ENCODE measurements at regions not wholly inside any gene's neighbourhood (a gene's known extent, or its start where the extent isn't known, plus 50 kb on each side); places are given as distances from the start of the nearest gene placed in this dataset.

DNA sequence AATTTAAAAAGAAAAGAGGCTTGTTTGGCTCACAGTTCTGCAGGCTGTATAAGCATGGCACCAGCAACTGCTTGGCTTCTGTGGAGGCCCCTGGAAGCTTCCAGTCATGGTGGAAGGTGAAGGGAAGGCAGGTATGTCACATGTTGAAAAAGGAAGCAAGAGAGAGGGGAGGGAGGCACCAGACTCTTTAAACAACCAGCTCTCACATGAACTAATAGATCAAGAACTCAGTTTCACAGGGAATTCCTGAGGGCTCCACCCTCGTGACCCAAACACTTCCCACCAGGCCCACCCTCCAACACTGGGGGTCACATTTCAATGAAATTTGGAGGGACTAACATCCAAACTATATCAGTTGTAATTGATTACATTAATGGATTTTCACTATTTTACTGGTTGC is 127.9 kb upstream of the MLIP start:
- no peak for DNase-seq (ENCODE audit: low read depth)
- TF ChIP-seq, protein P1, sequence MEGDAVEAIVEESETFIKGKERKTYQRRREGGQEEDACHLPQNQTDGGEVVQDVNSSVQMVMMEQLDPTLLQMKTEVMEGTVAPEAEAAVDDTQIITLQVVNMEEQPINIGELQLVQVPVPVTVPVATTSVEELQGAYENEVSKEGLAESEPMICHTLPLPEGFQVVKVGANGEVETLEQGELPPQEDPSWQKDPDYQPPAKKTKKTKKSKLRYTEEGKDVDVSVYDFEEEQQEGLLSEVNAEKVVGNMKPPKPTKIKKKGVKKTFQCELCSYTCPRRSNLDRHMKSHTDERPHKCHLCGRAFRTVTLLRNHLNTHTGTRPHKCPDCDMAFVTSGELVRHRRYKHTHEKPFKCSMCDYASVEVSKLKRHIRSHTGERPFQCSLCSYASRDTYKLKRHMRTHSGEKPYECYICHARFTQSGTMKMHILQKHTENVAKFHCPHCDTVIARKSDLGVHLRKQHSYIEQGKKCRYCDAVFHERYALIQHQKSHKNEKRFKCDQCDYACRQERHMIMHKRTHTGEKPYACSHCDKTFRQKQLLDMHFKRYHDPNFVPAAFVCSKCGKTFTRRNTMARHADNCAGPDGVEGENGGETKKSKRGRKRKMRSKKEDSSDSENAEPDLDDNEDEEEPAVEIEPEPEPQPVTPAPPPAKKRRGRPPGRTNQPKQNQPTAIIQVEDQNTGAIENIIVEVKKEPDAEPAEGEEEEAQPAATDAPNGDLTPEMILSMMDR (IDR thresholded peaks at IDR 0.05; ENCODE audit: insufficient read depth, low read length, poor library complexity, severe bottlenecking), result no peak
- H3K27me3 ChIP-seq (ENCODE audit: control insufficient read depth, insufficient read depth, low read length), result no peaks in the 10 kb centered on the region
- no peak overlapping the region for H3K4me3 ChIP-seq (ENCODE audit: low read depth, low read length)
- no peaks in the 10 kb centered on the region for H3K36me3 ChIP-seq (ENCODE audit: control insufficient read depth, insufficient read depth, low read length)

DNA sequence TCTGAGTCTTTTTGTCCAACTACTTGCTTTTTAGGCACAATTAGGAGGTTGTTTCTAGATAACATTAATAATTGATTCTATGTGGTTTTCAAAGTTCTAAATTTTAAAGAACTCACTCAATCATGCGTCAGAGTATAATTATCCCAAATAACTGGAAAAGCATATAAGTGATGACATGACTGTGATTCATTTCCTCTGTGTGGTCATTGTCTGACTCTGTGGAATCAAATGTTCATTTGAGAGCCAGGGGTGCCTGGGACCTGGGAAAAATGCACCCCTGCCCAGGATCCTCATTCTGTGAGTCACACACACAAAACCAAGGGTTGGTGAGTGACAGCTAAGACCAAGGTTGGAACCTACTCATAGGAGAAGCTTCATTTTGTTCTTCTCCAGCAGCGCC is 127.1 kb upstream of the MLIP start:
- H3K27me3 ChIP-seq (ENCODE audit: control insufficient read depth, insufficient read depth, low read length), result no peaks in the 10 kb centered on the region
- peak; percentile 91 for DNase-seq (ENCODE audit: low read depth)
- no peaks in the 10 kb centered on the region for H3K36me3 ChIP-seq (ENCODE audit: control insufficient read depth, insufficient read depth, low read length)
- H3K4me3 ChIP-seq (ENCODE audit: low read depth, low read length), result no peak overlapping the region
- TF ChIP-seq, protein P1 (IDR thresholded peaks at IDR 0.05; ENCODE audit: insufficient read depth, low read length, poor library complexity, severe bottlenecking), result no peak

DNA sequence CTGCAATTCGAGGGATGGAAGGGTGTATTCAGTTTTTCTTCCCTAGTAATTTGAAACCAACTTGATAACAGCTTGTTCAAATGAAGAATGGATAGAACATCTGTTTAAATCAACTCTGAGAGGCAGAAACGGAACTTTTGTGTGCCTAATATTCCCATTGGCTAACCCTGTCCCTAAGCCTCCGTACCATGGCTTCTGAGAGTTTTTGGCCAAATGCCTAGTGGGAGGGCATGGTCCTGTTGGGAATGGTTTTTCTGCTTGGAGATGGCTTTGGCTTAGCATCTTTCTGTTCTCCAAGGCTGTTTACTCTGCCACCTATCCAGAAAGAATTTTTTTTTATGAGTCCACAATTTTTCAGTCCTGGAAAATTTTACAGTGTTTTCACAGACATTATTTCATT is 126.7 kb upstream of the MLIP start:
- no peak overlapping the region for H3K4me3 ChIP-seq (ENCODE audit: low read depth, low read length)
- H3K27me3 ChIP-seq (ENCODE audit: control insufficient read depth, insufficient read depth, low read length), result no peaks in the 10 kb centered on the region
- TF ChIP-seq, protein P1 (IDR thresholded peaks at IDR 0.05; ENCODE audit: insufficient read depth, low read length, poor library complexity, severe bottlenecking), result no peak
- no peaks in the 10 kb centered on the region for H3K36me3 ChIP-seq (ENCODE audit: control insufficient read depth, insufficient read depth, low read length)
- no peak for DNase-seq (ENCODE audit: low read depth)

DNA sequence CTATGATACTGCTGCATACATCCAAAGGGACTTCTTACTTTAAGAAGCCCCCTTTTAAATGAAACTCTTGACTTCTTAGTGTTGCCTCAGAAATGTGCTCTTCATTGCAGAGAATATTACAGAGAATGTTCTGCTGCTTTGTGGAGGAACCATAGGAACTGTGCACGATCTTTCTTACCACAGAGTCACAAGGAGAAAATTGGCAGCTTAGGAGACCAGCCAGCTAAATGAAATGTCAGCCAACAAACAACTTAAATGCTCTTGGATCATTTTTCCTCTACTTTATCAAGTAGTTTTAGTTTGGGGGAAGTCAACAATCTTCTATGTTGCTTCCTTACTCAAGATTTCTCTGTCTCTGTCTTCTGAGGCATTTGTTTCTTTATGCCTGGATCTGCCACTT is 125.9 kb upstream of the MLIP start:
- TF ChIP-seq, protein P1 (IDR thresholded peaks at IDR 0.05; ENCODE audit: insufficient read depth, low read length, poor library complexity, severe bottlenecking), result no peak
- Histone ChIP-seq H3K4me3 (ENCODE audit: low read depth, low read length) (no peak overlapping the region), H3K36me3 (ENCODE audit: control insufficient read depth, insufficient read depth, low read length) (no peaks in the 10 kb centered on the region), H3K27me3 (ENCODE audit: control insufficient read depth, insufficient read depth, low read length) (no peaks in the 10 kb centered on the region)
- DNase-seq (ENCODE audit: low read depth), result no peak

DNA sequence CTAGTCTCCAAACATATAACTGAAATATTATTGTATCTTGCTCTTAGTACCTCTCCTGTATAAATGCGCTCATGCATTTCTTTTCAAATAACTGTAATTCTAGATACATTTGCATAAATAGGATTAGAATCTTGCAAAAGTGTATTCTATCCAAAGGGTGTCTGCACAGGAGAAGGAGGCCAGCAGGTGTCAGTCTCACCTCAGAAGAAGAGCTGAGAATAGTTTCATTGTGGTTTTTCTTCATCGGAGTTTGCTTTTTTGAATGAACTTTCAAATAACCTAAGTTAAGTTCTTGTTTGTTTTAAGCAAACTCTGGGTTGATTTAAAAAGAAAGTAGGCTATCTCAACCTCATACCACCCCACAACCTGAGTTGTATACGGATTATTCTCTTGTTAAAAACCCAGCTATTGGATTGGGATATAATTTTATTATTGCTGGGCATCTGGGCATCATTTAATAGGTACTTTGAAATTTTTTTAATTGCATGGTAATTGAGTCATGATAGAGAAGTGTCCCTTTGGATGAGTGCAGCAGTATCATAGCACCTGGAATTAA is 125.0 kb upstream of the MLIP start:
- TF ChIP-seq, protein P1 (IDR thresholded peaks at IDR 0.05; ENCODE audit: insufficient read depth, low read length, poor library complexity, severe bottlenecking), result peak; percentile 83
- H3K4me3 ChIP-seq (ENCODE audit: low read depth, low read length), result no peak overlapping the region
- H3K36me3 ChIP-seq (ENCODE audit: control insufficient read depth, insufficient read depth, low read length), result no peaks in the 10 kb centered on the region
- DNase-seq (ENCODE audit: low read depth), result no peak
- no peaks in the 10 kb centered on the region for H3K27me3 ChIP-seq (ENCODE audit: control insufficient read depth, insufficient read depth, low read length)
